DND-41 (cell line): ENCODE measurements at regions not wholly inside any gene's neighbourhood (a gene's known extent, or its start where the extent isn't known, plus 50 kb on each side); places are given as distances from the start of the nearest gene placed in this dataset.

ENCODE experiments used
- EZH2 ChIP-seq: IDR thresholded peaks from 3 replicates; pipeline ENCODE4 v1.6.1; 2012; ENCODE audit warnings: borderline replicate concordance, low read depth, mild to moderate bottlenecking, moderate library complexity, low read length, inconsistent platforms; ENCODE audit not compliant: severe bottlenecking
- TF ChIP-seq, protein P1 (sequence below): IDR thresholded peaks from 2 replicates; pipeline ENCODE4 v1.5.1; 2012; ENCODE audit warnings: borderline replicate concordance, low read length, moderate library complexity, mild to moderate bottlenecking; ENCODE audit not compliant: poor library complexity, severe bottlenecking; ENCODE audit errors: extremely low read depth

- TF ChIP-seq, protein P1, sequence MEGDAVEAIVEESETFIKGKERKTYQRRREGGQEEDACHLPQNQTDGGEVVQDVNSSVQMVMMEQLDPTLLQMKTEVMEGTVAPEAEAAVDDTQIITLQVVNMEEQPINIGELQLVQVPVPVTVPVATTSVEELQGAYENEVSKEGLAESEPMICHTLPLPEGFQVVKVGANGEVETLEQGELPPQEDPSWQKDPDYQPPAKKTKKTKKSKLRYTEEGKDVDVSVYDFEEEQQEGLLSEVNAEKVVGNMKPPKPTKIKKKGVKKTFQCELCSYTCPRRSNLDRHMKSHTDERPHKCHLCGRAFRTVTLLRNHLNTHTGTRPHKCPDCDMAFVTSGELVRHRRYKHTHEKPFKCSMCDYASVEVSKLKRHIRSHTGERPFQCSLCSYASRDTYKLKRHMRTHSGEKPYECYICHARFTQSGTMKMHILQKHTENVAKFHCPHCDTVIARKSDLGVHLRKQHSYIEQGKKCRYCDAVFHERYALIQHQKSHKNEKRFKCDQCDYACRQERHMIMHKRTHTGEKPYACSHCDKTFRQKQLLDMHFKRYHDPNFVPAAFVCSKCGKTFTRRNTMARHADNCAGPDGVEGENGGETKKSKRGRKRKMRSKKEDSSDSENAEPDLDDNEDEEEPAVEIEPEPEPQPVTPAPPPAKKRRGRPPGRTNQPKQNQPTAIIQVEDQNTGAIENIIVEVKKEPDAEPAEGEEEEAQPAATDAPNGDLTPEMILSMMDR, result no peak
- no peak for TF ChIP-seq EZH2
Observed at GRCh38 chr2:234145511-234145910, 95.0 kb downstream of the SPP2 start.
